ENCODE measurements at regions not wholly inside any gene's neighbourhood (a gene's known extent, or its start where the extent isn't known, plus 50 kb on each side); places are given as distances from the start of the nearest gene placed in this dataset.

DNA sequence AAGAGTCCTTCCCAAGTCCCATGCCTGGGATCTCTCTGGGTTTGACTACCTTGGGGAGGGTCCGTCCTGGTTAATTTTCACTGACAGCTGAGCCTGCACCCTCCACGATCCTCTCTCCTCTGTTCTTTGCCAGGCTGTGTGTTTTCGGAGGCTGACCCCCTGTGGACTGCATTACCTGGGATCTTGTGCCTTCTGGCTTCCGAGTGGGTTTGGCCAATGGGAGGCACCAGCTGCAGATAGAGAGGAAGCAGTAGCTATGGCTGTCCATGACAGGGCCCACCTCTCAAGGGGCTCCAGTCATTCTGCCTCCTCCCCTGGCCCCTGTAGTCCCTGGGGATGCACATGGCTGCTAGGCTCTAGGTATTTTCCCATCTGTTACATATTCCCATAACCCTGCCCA, 285.0 kb downstream of the DMRT2 start:
- in situ Hi-C loops (cut with MboI; ENCODE audit: low sequenced_read_pairs, unreplicated experiment), result no loop called here
- TF ChIP-seq, protein P1, sequence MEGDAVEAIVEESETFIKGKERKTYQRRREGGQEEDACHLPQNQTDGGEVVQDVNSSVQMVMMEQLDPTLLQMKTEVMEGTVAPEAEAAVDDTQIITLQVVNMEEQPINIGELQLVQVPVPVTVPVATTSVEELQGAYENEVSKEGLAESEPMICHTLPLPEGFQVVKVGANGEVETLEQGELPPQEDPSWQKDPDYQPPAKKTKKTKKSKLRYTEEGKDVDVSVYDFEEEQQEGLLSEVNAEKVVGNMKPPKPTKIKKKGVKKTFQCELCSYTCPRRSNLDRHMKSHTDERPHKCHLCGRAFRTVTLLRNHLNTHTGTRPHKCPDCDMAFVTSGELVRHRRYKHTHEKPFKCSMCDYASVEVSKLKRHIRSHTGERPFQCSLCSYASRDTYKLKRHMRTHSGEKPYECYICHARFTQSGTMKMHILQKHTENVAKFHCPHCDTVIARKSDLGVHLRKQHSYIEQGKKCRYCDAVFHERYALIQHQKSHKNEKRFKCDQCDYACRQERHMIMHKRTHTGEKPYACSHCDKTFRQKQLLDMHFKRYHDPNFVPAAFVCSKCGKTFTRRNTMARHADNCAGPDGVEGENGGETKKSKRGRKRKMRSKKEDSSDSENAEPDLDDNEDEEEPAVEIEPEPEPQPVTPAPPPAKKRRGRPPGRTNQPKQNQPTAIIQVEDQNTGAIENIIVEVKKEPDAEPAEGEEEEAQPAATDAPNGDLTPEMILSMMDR (IDR thresholded peaks at IDR 0.05; ENCODE audit: borderline replicate concordance, control extremely low read depth, extremely low read depth, insufficient read depth, missing control alignments), result no peak
- no peak for DNase-seq (ENCODE audit: low spot score)

DNA sequence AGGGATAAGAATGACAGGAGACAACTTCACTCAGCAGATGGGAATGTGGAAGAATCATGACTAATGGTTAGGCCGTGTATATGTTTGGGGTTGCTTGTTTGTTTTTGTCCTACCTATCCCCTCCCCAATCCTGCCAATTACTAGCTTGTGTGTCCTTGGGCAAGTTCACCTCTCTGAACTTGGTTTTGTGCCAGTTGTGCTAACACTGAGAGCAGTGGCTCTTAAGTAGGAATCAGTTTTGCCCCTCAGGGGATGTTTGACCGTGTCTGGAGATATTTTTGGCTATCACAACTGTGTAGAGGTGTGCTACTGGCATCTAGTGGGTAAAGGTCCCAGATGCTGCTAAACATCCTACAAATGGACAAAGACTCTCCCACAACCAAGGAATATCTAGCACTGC, 287.0 kb downstream of the DMRT2 start:
- TF ChIP-seq, protein P1 (IDR thresholded peaks at IDR 0.05; ENCODE audit: borderline replicate concordance, control extremely low read depth, extremely low read depth, insufficient read depth, missing control alignments), result no peak
- DNase-seq (ENCODE audit: low spot score), result no peak
- in situ Hi-C loops (cut with MboI; ENCODE audit: low sequenced_read_pairs, unreplicated experiment), result no loop called here

DNA sequence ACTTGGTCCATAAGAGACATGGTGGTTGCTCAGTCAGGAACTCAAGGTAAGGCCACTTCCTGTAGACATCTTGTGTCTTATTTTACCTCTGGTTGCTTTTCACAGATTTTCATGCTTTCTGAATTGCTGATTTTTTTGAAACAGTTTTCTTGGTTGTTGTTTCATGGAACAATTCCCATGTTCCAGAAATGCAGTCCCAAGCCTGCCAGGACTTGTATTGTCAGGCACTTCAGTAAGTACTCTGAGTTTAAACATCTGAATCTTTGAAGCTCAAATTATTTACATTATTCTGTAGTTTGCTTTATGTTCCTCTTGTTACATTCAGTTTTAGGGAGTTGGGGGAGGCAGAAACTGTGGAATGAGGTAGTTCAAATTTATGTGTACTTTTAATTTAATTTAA, 290.2 kb downstream of the DMRT2 start:
- in situ Hi-C loops (cut with MboI; ENCODE audit: low sequenced_read_pairs, unreplicated experiment), result no loop called here
- no peak for DNase-seq (ENCODE audit: low spot score)
- TF ChIP-seq, protein P1 (IDR thresholded peaks at IDR 0.05; ENCODE audit: borderline replicate concordance, control extremely low read depth, extremely low read depth, insufficient read depth, missing control alignments), result no peak

DNA sequence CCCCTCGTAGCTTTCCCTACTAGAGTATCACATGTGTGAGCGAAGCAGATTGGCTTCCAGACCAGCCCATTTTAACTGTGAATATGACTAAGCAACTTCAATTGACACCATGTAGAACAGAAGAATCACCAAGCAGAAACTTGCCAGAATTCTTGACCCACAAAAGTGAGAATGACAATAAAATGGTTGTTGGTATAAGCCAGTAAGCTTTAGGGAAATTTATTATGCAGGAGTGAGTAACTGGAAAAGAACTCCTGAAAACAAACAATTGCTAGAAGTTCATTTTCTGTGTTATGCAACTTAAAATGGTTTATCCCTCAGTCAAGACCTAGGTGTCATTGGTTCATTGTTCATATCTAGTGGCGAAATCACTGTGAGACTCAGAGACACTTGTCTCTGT, 303.1 kb downstream of the DMRT2 start:
- DNase-seq (ENCODE audit: low spot score), result no peak
- in situ Hi-C loops (cut with MboI; ENCODE audit: low sequenced_read_pairs, unreplicated experiment), result no loop called here
- TF ChIP-seq, protein P1 (IDR thresholded peaks at IDR 0.05; ENCODE audit: borderline replicate concordance, control extremely low read depth, extremely low read depth, insufficient read depth, missing control alignments), result no peak

DNA sequence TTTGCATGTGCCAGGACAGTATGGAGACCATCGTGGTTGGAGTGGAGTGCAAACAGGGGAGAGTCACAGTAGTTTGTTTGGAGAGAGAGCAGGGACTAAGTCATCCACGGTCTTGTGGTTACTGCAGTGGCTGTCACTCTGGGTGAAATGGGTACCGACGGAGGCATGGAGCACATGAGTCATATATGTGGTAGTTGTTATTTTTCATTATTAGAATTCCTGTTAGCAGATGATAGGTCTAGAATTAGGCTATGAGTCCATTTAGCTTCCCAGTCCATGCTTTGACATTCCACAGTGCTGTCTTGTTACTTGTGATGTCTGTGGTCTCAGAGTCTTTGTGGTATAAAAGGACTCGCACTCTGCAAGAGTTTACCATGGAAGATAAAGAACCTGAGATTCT, 303.9 kb downstream of the DMRT2 start:
- TF ChIP-seq, protein P1 (IDR thresholded peaks at IDR 0.05; ENCODE audit: borderline replicate concordance, control extremely low read depth, extremely low read depth, insufficient read depth, missing control alignments), result no peak
- in situ Hi-C loops (cut with MboI; ENCODE audit: low sequenced_read_pairs, unreplicated experiment), result no loop called here
- DNase-seq (ENCODE audit: low spot score), result no peak

DNA sequence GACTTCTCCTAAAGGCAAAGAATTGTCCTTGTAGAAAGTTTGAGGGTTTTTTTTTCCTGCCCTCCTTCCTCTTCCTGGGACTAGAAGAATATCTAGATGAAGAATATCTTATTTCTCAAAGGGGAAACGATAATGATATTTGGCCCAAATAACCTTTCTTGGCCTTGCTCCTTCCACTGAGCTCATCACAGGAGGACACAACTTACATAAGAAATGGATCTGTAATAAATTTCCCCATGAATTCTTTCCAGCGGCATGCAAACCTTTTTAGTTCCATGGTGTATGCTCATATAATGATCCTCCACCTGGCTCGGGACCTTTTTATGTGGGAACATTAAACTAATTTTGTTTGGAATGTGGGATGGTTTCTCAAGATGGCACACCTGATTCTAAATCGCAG, 304.4 kb downstream of the DMRT2 start:
- DNase-seq (ENCODE audit: low spot score), result no peak
- TF ChIP-seq, protein P1 (IDR thresholded peaks at IDR 0.05; ENCODE audit: borderline replicate concordance, control extremely low read depth, extremely low read depth, insufficient read depth, missing control alignments), result no peak
- in situ Hi-C loops (cut with MboI; ENCODE audit: low sequenced_read_pairs, unreplicated experiment), result no loop called here

DNA sequence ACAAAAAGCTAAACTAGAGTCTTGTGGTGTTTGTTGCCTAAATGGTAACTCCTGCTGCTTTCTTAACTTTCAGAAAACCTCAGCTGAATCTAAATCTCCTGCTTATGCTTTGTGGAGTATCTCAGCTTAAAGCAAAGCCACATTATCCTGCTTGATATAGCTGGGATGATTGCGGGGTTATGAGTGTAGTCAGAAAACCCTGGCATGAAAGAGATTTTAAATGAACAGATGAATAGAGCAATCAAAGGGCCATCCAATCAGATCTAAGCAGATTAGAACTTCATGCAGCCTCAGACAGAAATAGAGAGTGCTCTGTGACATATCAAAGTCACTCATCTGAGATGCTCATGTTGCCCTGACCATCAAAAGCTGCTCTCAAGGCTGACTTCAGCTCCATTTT, 305.5 kb downstream of the DMRT2 start:
- no peak for DNase-seq (ENCODE audit: low spot score)
- TF ChIP-seq, protein P1 (IDR thresholded peaks at IDR 0.05; ENCODE audit: borderline replicate concordance, control extremely low read depth, extremely low read depth, insufficient read depth, missing control alignments), result no peak
- in situ Hi-C loops (cut with MboI; ENCODE audit: low sequenced_read_pairs, unreplicated experiment), result no loop called here

Data from GM13976 (cell line).